ENCODE measurements at regions not wholly inside any gene's neighbourhood (a gene's known extent, or its start where the extent isn't known, plus 50 kb on each side); places are given as distances from the start of the nearest gene placed in this dataset.
"Not testable (repeated sequence)": the region's sequence is repeated elsewhere in the genome, so short reads cannot be mapped to it uniquely, and the experiment has no call there.

DNA sequence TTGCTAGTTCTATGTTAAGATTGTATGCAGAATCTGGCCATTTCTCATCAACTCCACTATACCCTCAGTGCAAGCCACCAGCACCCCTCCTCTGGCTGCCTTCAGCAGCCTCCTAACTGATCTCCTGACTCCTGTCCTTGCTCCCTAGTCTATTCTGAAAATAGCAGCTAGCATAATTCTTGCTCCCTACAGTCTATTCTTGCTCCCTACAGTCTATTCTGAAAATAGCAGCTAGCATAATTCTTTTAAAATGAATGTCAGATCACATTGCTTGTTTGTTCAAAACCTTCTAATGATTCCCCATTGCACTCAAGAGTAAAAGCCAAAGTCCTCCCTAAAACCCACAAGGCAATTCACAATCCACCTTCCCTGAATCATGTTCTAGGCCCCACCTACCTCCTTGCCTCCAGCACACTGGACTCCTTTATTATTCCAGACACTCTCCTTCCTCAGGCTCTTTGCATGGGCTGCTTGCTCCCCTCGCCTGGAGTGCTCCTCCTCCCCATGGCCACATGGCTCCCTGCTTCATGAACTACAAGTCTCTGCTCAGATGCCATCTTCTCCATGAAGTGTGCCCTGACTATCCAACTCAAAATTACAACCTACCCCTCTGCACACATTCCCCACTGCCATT, 164.2 kb upstream of the TNFAIP3 start:
- ATAC-seq: no peak
- no peak for DNase-seq (ENCODE audit: low spot score)
- intact Hi-C loops (cut with DNase I): no loop called here

GRCh38 chr6:137704802-137705159, 162.3 kb upstream of the TNFAIP3 start:
- intact Hi-C loops (cut with DNase I): no loop called here
- ATAC-seq (no peak), DNase-seq (ENCODE audit: low spot score) (no peak)

DNA sequence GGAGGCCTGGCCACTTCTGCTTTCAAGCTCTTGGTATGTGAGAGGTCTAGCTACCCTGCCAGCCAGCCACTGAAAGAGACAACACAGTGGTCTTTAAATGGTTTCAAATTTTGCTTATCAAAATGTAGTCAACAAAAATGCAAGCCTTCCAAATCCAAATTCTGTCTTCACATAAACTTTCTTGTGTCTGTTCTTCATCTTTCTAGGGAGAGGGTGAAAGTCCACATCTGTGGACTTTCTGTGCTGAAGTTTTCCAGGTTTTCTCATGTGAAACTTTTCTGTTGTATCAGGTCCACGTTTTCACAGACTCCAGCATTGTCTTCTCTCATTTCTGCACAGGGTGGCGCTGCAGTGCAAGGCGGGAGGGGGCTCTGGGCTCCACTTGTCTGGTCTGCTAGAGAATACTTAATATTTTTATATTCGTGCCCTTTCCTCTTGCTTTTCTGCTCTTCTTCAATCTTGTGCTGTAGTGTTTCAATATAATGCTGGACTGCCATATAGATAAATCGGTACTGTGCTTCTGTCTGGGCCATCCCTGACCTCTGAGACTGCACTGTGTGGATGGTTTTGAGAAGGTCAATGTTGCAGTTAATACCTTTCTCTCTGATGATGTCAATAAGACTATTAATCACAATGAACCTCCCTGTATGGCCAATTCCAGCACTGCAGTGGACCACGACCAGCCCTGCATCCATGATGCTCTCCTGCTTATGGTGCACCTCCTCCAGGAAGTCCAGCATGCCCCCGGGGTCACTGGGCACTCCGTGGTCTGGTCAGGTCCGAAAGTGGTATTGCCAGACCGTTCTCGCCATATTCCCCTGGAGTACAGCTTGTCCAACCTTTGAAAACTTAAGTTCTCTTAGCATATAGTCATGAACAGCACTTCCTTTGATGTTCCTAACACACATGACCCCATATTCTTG, 161.6 kb upstream of the TNFAIP3 start:
- intact Hi-C loops (cut with DNase I): no loop called here
- peak; percentile 46 for ATAC-seq
- peak; percentile 82 for DNase-seq (ENCODE audit: low spot score)

DNA sequence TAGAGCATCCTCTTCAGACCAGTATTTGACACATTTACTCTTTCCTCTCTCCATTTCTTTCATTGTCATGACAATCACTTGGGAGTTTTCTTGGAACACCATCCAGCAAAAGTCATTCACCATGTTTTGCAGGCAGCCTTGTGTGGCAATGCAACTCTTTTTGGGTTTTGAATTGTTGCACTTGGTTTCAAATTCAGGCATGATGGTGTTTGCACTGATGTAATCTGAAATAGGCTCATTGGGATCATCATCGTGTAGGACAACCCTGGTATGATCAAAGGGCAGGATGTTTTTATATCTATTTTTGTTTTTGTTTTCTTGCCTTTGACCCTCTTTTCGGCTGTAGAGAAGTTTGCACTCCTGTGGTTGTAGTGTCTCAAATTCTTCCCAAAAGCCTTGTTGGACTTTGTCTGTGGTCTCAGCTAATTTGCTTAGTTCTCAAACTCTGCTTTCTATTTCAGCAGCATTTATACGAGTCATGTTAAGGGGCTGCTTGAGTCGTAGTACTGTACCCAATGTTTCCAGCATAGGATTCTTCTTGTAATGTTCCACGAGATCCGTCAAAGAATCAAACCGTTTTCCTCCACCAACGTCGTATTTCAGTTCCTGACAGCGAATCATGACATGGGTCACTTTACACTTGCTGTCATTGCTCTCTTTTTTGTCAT, 160.8 kb upstream of the TNFAIP3 start:
- ATAC-seq: no peak
- DNase-seq (ENCODE audit: low spot score): no peak
- intact Hi-C loops (cut with DNase I): no loop called here

- ATAC-seq (no peak), DNase-seq (ENCODE audit: low spot score) (no peak)
- intact Hi-C loops (cut with DNase I): no loop called here
Measured at GRCh38 chr6:137707038-137707589, 159.9 kb upstream of the TNFAIP3 start.

DNA sequence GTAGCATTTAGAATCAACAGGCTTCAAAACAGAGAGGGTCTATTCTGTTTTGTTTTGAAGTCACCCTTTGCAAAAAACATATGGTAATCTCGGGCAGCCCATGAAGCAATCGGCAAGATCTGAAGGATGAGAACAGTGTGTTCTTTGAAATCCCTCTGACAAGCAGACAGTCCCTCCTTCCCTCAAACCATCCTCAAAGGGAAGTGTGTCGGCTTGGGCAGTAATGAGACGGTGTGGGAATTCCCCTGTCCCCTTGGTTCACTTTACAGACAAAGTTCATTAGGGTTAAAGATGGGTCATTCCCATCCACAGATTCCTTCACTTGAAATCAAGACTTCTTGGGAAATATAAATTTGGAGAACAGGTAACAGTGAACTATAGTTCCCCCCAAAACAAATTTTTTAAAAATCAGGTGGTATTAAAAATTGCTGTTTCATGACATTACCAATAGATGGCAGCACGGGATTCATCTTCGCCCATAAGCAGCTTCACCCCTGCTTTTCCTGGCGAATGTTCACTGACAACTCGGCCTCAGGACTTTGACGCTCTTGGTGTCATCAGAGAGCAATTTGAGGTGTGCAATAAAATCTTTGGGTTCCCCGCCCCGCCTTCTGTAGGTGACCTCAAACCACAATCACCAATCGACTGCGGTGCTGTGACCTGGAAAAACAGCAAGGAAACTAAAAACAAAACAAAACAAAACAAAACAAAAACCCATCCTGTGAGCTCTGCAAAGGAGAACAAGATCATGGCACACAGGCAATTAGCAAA, 159.3 kb upstream of the TNFAIP3 start:
- peak; percentile 71 for DNase-seq (ENCODE audit: low spot score)
- intact Hi-C loops (cut with DNase I): no loop called here
- peak; percentile 83 for ATAC-seq

DNA sequence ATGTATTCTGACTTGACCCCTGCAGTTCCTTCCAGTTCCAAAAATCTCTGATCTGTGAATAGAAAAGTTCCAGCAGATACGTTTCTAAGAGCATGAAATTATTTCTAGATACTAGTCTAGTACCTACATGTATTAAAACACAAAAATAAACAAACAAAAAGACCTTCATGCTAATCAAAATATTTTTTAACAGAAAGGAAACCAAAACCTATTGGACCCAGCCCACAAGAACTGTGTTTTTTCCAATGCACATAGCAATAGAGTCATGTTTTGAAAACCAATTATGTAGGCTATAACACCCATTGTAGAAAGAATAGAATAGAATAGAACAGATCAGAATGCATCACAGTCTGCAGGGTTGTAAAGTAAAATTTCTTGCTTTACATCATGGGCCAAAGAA, 158.6 kb upstream of the TNFAIP3 start:
- no peak for DNase-seq (ENCODE audit: low spot score)
- ATAC-seq: no peak
- intact Hi-C loops (cut with DNase I): no loop called here

DNA sequence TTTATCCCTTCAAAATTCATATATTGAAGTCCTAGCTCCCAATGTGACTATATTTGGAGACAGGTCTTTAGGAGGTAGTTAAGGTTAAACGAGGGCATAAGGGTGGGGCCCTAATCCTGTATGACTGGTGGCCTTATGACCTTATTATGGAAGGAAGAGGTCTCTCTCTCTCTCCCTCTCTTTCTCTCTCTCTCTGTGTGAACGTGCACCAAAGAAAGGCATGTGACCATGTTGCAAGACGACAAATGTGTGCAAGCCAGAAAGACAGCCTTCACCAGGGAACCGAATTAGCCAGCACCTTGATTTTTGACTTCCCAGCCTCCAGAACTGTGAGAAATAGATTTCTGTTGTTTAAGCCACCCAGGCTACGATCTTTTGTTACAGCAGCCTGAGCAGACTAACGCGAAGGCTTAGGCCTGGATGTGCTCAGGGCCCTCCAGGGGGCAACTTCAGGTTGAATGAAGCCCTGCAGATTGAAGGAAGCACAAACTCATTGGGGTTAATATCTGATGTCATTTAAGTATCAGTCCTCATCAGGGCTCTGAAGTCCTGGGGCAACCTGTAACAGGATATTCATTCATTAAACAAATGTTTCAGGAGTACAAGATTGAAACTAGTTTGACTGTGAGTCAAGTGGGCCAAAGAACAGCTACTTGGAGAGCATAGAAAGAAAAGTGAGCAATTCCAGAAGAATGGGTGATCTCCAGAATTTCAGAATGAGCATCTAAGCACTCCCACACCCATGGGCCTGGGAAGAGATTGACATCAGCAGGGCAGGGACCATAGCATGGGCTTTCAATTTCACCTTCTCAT, 157.4 kb upstream of the TNFAIP3 start:
- intact Hi-C loops (cut with DNase I): no loop called here
- DNase-seq (ENCODE audit: low spot score) (no peak), ATAC-seq (no peak)

- intact Hi-C loops (cut with DNase I): no loop called here
- ATAC-seq: no peak
Measured at GRCh38 chr6:137711972-137712371, 155.1 kb upstream of the TNFAIP3 start.

DNA sequence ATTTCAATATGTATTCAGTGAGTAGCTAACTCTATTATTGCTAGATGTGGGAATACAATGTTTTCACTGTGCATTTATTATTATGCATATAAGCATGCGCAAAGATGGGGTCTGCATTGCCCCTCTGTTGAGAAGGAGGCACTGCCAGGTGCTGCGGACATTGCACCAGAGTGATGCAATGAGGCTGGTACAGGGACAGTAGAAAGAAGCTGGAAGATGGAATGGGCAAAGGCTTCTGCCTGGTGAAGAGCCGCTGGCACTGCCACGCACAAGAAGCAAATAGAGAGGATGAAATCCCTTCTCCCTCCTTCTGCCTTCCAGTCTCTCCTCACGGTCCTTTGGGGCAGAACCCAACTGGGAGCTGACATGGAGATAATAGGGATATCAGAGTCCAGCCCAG, 154.5 kb upstream of the TNFAIP3 start:
- DNase-seq (ENCODE audit: low spot score) (no peak), ATAC-seq (no peak)
- intact Hi-C loops (cut with DNase I): no loop called here

More at GRCh38 chr6:137711972-137712371, 155.1 kb upstream of the TNFAIP3 start:
- no peak for DNase-seq (ENCODE audit: low spot score)

GRCh38 chr6:137715589-137716045, 151.4 kb upstream of the TNFAIP3 start:
- intact Hi-C loops (cut with DNase I): no loop called here
- ATAC-seq: no peak
- no peak for DNase-seq (ENCODE audit: low spot score)

DNA sequence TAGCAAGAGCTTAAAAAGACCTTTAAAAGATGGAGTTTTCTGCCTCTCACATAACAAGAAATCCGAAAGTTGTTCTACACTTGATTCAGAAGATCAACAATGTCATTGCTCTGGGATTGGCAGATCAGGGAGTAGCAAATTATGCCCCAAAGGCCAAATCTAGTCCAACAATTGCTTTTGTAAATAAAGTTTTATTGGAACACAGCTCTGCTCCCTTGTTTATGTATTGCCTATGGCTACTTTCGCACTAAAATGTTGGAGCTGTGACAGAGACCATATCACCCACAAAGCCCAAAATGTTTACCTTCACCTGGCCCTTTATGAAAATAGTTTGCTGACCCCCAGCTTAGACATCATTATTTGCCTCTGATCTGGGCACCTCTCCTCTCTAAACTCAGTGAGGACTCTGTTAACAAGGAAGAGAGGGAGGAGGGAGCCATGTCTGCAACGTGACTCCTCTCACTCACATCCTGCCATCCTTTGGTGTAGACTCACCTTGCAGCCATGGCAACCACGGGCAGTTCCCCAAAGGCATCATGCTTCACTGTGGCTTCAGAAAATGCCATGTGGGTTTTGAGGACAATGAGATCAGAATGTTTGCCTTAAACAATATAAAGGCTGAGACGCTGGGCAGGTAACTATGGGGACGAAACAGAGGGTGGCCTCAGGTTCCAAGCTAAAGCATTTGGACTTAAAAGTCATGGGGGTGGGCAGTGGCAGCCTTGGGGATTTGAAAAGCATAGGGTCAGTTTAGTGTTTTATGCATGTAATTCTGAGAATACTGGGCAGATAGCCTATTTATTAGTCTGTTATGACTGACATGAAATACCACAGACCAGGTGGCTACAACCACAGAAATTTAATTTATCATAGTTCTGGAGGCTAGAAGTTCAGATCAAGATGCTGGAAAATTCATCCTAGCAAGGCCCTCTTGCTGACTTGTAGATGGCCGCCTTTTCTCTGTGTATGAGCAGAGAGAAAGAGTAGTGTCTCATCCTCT, 149.7 kb upstream of the TNFAIP3 start:
- DNase-seq (ENCODE audit: low spot score): no peak
- intact Hi-C loops (cut with DNase I): no loop called here
- ATAC-seq: no peak

DNA sequence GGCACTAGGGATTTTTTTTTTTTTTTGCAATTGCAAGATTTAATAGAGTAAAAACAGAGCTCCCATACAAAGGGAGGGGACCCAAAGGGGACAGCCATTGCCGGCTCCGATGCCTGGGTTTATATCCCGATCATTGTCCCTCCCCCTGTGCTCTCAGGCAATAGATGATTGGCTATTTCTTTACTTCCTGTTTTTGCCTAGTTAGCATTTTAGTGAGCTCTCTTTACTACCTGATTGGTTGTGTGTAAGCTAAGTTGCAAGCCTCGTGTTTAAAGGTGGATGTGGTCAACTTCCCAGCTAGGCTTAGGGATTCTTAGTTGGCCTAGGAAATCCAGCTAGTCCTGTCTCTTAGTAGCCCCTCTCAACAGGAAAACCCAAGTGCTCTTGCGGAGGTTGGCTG, 148.2 kb upstream of the TNFAIP3 start:
- intact Hi-C loops (cut with DNase I); ATAC-seq; DNase-seq (ENCODE audit: low spot score): not testable (repeated sequence)

- ATAC-seq: no peak
- DNase-seq (ENCODE audit: low spot score): no peak
- intact Hi-C loops (cut with DNase I): no loop called here
Measured at GRCh38 chr6:137722749-137723272, 144.2 kb upstream of the TNFAIP3 start.

DNA sequence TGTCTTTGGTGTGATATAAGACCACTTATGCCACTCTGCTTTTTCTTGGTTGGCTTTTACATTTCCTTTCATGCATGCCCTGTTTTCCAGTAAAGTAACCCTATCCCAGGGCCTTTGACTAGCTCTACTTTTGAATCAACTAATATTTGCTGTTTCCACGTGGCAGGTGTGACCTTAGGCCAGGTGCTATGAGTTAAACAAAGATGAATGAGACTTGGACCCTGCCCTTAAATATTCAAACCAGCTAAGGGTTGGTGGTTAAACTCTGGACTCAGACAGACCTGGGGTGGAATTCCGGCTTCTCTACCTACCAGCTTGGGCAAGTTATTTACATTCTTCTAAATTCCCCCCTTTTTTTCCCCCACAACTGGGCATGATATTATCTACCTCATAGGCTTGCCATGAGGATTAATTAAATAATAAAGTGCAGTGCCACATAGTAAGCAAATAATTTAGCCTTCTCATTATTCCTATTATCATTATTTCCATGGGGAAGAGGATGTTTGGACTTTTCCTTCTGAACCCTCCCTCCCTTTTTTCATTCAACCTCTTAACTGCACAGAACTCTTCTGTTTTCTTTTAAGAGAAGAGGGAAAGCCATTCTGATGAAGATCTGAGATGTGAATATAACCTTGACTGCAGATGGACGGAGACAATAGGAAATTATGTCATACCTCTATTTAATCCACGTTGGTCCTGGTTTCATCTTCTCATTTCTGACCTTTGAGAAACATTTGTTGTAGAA, 143.6 kb upstream of the TNFAIP3 start:
- no peak for ATAC-seq
- intact Hi-C loops (cut with DNase I): no loop called here
- no peak for DNase-seq (ENCODE audit: low spot score)

DNA sequence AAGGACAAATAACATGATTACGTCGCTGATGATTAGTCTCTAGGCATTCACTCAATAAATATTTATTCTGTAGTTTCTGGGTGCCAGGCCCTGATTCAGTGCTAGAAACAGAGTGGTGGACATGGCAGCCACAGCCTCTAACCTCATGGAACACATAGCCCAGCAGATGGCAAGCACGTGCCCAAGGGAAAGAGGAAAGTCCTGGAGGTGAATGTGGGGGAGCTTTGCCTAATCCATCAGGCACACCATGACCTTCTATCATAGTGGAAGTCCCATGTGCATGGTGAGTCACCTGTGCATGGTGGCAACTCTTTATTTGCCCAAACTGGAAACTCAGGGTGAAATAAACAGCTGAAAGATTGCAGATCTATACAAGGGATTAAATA, 143.0 kb upstream of the TNFAIP3 start:
- no peak for DNase-seq (ENCODE audit: low spot score)
- no peak for ATAC-seq
- intact Hi-C loops (cut with DNase I): no loop called here

Data from sciatic nerve (tissue), 2 donors.